GM12878 (cell line): ENCODE measurements at regions not wholly inside any gene's neighbourhood (a gene's known extent, or its start where the extent isn't known, plus 50 kb on each side); places are given as distances from the start of the nearest gene placed in this dataset.

Experiments
- ZNF622 ChIP-seq: fragments of 450-650 bp; IDR thresholded peaks from 2 replicates; pipeline ENCODE4 v1.6.1; 2017; ENCODE audit warnings: mild to moderate bottlenecking, inconsistent platforms
- TF ChIP-seq, protein P1 (sequence below): IDR thresholded peaks from 2 replicates; pipeline ENCODE4 v1.6.1; 2012; ENCODE audit warnings: improper control_type of control experiment, low read depth, low read length; ENCODE audit not compliant: insufficient replicate concordance
- TF ChIP-seq, protein P2 (sequence below): IDR thresholded peaks from 2 replicates; pipeline ENCODE4 v1.6.1; 2011; ENCODE audit warnings: borderline replicate concordance, low read depth, mild to moderate bottlenecking, moderate library complexity, mixed read lengths, low read length; ENCODE audit not compliant: insufficient read depth; ENCODE audit errors: extremely low read length
- TF ChIP-seq, protein P3 (sequence below): fragments of 450-650 bp; IDR thresholded peaks from 2 replicates; pipeline ENCODE4 v1.6.1; 2016; ENCODE audit warnings: mild to moderate bottlenecking, moderate library complexity, borderline replicate concordance
- TF ChIP-seq, protein P4 (sequence below): fragments of 450-650 bp; IDR thresholded peaks from 2 replicates; pipeline ENCODE4 v1.6.1; 2016; ENCODE audit warnings: mild to moderate bottlenecking

DNA sequence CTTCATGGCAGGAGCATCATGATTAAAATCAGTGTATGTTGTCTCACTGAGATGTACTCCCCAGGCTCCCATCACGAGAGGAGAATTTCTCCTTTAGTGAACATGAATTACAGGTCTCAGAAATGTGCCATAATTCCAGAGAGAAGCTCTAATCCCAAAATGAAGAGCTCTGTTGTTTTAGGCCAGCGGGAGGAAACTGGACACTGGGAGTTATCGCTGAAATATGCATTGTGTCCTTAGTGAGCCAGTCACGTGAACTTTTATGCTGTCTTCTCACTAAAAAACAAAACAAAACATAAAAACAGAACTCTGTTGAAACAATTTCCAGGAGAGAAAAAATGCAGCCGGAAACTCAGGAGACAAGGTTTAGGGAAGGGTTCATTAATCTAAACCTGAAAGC is 315.7 kb upstream of the NT5E start (continued):
- TF ChIP-seq, protein P1, sequence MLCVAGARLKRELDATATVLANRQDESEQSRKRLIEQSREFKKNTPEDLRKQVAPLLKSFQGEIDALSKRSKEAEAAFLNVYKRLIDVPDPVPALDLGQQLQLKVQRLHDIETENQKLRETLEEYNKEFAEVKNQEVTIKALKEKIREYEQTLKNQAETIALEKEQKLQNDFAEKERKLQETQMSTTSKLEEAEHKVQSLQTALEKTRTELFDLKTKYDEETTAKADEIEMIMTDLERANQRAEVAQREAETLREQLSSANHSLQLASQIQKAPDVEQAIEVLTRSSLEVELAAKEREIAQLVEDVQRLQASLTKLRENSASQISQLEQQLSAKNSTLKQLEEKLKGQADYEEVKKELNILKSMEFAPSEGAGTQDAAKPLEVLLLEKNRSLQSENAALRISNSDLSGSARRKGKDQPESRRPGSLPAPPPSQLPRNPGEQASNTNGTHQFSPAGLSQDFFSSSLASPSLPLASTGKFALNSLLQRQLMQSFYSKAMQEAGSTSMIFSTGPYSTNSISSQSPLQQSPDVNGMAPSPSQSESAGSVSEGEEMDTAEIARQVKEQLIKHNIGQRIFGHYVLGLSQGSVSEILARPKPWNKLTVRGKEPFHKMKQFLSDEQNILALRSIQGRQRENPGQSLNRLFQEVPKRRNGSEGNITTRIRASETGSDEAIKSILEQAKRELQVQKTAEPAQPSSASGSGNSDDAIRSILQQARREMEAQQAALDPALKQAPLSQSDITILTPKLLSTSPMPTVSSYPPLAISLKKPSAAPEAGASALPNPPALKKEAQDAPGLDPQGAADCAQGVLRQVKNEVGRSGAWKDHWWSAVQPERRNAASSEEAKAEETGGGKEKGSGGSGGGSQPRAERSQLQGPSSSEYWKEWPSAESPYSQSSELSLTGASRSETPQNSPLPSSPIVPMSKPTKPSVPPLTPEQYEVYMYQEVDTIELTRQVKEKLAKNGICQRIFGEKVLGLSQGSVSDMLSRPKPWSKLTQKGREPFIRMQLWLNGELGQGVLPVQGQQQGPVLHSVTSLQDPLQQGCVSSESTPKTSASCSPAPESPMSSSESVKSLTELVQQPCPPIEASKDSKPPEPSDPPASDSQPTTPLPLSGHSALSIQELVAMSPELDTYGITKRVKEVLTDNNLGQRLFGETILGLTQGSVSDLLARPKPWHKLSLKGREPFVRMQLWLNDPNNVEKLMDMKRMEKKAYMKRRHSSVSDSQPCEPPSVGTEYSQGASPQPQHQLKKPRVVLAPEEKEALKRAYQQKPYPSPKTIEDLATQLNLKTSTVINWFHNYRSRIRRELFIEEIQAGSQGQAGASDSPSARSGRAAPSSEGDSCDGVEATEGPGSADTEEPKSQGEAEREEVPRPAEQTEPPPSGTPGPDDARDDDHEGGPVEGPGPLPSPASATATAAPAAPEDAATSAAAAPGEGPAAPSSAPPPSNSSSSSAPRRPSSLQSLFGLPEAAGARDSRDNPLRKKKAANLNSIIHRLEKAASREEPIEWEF = no peak
- TF ChIP-seq, protein P2, sequence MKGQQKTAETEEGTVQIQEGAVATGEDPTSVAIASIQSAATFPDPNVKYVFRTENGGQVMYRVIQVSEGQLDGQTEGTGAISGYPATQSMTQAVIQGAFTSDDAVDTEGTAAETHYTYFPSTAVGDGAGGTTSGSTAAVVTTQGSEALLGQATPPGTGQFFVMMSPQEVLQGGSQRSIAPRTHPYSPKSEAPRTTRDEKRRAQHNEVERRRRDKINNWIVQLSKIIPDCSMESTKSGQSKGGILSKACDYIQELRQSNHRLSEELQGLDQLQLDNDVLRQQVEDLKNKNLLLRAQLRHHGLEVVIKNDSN = no peak
- TF ChIP-seq, protein P3, sequence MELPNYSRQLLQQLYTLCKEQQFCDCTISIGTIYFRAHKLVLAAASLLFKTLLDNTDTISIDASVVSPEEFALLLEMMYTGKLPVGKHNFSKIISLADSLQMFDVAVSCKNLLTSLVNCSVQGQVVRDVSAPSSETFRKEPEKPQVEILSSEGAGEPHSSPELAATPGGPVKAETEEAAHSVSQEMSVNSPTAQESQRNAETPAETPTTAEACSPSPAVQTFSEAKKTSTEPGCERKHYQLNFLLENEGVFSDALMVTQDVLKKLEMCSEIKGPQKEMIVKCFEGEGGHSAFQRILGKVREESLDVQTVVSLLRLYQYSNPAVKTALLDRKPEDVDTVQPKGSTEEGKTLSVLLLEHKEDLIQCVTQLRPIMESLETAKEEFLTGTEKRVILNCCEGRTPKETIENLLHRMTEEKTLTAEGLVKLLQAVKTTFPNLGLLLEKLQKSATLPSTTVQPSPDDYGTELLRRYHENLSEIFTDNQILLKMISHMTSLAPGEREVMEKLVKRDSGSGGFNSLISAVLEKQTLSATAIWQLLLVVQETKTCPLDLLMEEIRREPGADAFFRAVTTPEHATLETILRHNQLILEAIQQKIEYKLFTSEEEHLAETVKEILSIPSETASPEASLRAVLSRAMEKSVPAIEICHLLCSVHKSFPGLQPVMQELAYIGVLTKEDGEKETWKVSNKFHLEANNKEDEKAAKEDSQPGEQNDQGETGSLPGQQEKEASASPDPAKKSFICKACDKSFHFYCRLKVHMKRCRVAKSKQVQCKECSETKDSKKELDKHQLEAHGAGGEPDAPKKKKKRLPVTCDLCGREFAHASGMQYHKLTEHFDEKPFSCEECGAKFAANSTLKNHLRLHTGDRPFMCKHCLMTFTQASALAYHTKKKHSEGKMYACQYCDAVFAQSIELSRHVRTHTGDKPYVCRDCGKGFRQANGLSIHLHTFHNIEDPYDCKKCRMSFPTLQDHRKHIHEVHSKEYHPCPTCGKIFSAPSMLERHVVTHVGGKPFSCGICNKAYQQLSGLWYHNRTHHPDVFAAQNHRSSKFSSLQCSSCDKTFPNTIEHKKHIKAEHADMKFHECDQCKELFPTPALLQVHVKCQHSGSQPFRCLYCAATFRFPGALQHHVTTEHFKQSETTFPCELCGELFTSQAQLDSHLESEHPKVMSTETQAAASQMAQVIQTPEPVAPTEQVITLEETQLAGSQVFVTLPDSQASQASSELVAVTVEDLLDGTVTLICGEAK = no peak
- TF ChIP-seq, protein P4, sequence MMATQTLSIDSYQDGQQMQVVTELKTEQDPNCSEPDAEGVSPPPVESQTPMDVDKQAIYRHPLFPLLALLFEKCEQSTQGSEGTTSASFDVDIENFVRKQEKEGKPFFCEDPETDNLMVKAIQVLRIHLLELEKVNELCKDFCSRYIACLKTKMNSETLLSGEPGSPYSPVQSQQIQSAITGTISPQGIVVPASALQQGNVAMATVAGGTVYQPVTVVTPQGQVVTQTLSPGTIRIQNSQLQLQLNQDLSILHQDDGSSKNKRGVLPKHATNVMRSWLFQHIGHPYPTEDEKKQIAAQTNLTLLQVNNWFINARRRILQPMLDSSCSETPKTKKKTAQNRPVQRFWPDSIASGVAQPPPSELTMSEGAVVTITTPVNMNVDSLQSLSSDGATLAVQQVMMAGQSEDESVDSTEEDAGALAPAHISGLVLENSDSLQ = no peak
- TF ChIP-seq ZNF622 = no peak
